Heart right ventricle (tissue), 16 donors: ENCODE measurements at regions not wholly inside any gene's neighbourhood (a gene's known extent, or its start where the extent isn't known, plus 50 kb on each side); places are given as distances from the start of the nearest gene placed in this dataset.

ENCODE experiments used
- ATAC-seq, 8 donors: fragments of 200-7000 bp; cut with Tn5 transposase; one replicate each; pipeline ENCODE4 v1.9.1; 2020; ENCODE audit warnings: mild to moderate bottlenecking in 8 of 8, moderate library complexity in 8 of 8, moderate number of reproducible peaks in 1 of 8
- DNase-seq, 2 donors: peaks; one replicate each; pipeline ENCODE4 v3.0.0-alpha.2; 2020
- H3K27ac ChIP-seq, 10 donors: fragments of 200-600 bp; sonication (generic) in 2 of 10; one replicate each; pipeline versions ENCODE4 v1.5.0 to v1.8.0; 2020 to 2022; ENCODE audit warnings: mild to moderate bottlenecking in 3 of 10
- H3K27me3 ChIP-seq, 7 donors: fragments of 200-600 bp; one replicate each; pipeline ENCODE4 v1.8.0; 2021 to 2022; ENCODE audit warnings: mild to moderate bottlenecking in 2 of 7
- H3K36me3 ChIP-seq, 9 donors: fragments of 200-600 bp; sonication (generic) in 1 of 9; one replicate each; pipeline versions ENCODE4 v1.5.0 to v1.8.0; 2020 to 2022; ENCODE audit warnings: mild to moderate bottlenecking in 2 of 9
- H3K4me1 ChIP-seq, 9 donors: fragments of 200-600 bp; sonication (generic) in 1 of 9; one replicate each; pipeline versions ENCODE4 v1.5.0 to v1.8.0; 2020 to 2022; ENCODE audit warnings: mild to moderate bottlenecking in 4 of 9
- H3K4me3 ChIP-seq, 10 donors: fragments of 200-600 bp; sonication (generic) in 2 of 10; one replicate each; pipeline versions ENCODE4 v1.5.0 to v1.8.0; 2020 to 2022; ENCODE audit warnings: mild to moderate bottlenecking in 7 of 10, moderate library complexity in 2 of 10
- H3K9me3 ChIP-seq, 11 donors: fragments of 200-600 bp in 10 of 11; sonication (generic) in 2 of 11; one replicate each; pipeline versions ENCODE4 v1.5.0 to v1.8.0; 2013 to 2022; ENCODE audit warnings: mild to moderate bottlenecking in 2 of 11, control low read depth in 1 of 11, moderate library complexity in 1 of 11
- WGBS, 2 donors: extraction: QIAGEN DNeasy Blood & Tissue Kit; methylation state at CpG; one replicate each; pipeline ENCODE4 v1.1.7; 2013; ENCODE audit warnings: inconsistent platforms in 1 of 2; 5-methylcytosine and 5-hydroxymethylcytosine counted together
- intact Hi-C, 10 donors: fragments of 100-400 bp; cut with DNase I; formaldehyde crosslinking; loops; one replicate each; pipeline versions ENCODE4 v1.11.1 to v1.14.2; 2022
- TF ChIP-seq, protein P1 (sequence below), 9 donors: fragments of 200-600 bp; sonication (generic) in 2 of 9; IDR thresholded peaks; one replicate each; pipeline versions ENCODE4 v1.5.0 to v1.8.0; 2021 to 2022; ENCODE audit warnings: antibody characterized with exemption in 9 of 9, mild to moderate bottlenecking in 5 of 9, moderate library complexity in 1 of 9
- donor health status: Arrhythmogenic right ventricular cardiomyopathy.
- donor health status: ischemic (EF 13 %, LVEDD 7.1; RV severe dilation, severe dysfunction).
- donor health status: healthy with polysubstance abuse.
- donor health status: DM: no; HTN: yes; CAD: no.
- donor health status: DM: no; HTN: no; CAD: no.
- donor health status: ischemic (EF 25% LVEDD 6.9; RV normal size, moderate dysfunction).
- donor health status: ischemic (EF 25% LVEDD 5.7; RV mildly dilated, moderate dysfunction).
- donor health status: healthy.
- donor health status: DM: yes; HTN: yes; CAD: no.
- donor health status: Ischemic cardiomyopathy.
- donor health status: ischemic (EF 35%, LVEDD 5.7; RV mildly dilated, moderate dysfunction).
- donor health status: nonischemic (EF 11% LVEDD 7.7; RV severe dilation, severe dysfunction).
- donor health status: DM: yes; HTN: yes; CAD: no.
- donor health status: PGD.
- donor health status: ischemic (EF 29% LVEDD 5.4; RV normal size, mild dysfunction).
- donor health status: nonischemic (EF 23%, LVEDD 6.1; RV moderate dilation, normal function).

DNA sequence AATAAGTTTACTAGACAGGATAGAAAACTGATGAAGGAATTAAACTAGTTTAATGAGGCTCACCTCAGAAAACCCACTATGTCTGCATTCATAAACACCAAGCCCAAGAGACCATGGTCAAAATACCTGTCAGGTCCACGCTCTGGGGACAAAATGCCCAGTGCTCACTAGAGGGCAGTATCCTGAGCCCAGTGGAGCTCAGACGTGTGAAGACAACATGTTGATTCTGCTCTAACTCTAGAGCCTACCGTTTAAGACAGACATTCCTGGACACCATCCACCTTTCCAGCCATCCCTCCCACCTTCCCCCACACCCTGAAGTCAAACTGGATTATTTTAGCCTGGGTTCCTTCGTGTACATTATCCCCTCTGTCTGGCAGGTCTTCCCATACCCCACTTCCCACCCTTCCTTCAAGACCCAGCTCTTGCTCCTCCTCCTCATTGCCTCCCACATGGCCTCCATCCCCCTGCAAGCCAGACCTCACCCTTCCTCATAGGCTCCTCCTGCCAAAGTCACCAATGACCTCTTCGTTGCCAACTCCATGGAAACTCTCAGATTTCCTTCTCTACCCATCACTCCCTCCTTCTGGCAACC, 142.3 kb upstream of the FSTL4 start:
- WGBS, 2 donors: 24 to 26% methylated on average over 5 of the region's 5 CpGs
- H3K27ac ChIP-seq: no peak overlapping the region
- H3K9me3 ChIP-seq: no peaks in the 10 kb centered on the region
- peak in 2 of 8 donors; percentile 51 to 59 for ATAC-seq
- no peak for DNase-seq
- H3K27me3 ChIP-seq: peaks cover 0 to 36% (median 23%) of the 10 kb centered on the region in 7 donors
- intact Hi-C loops: loop anchor here in 8 of 10 donors (2.0 to 10.0 kb wide), 4 partner anchors 110 to 180 kb away; no protein-coding TSS in a partner anchor
- H3K4me3 ChIP-seq: no peak overlapping the region
- no peaks in the 10 kb centered on the region for H3K4me1 ChIP-seq
- H3K36me3 ChIP-seq: no peaks in the 10 kb centered on the region
- TF ChIP-seq, protein P1, sequence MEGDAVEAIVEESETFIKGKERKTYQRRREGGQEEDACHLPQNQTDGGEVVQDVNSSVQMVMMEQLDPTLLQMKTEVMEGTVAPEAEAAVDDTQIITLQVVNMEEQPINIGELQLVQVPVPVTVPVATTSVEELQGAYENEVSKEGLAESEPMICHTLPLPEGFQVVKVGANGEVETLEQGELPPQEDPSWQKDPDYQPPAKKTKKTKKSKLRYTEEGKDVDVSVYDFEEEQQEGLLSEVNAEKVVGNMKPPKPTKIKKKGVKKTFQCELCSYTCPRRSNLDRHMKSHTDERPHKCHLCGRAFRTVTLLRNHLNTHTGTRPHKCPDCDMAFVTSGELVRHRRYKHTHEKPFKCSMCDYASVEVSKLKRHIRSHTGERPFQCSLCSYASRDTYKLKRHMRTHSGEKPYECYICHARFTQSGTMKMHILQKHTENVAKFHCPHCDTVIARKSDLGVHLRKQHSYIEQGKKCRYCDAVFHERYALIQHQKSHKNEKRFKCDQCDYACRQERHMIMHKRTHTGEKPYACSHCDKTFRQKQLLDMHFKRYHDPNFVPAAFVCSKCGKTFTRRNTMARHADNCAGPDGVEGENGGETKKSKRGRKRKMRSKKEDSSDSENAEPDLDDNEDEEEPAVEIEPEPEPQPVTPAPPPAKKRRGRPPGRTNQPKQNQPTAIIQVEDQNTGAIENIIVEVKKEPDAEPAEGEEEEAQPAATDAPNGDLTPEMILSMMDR (IDR thresholded peaks at IDR 0.05): peak in 8 of 9 donors; percentile 17 to 66 (median 60)

DNA sequence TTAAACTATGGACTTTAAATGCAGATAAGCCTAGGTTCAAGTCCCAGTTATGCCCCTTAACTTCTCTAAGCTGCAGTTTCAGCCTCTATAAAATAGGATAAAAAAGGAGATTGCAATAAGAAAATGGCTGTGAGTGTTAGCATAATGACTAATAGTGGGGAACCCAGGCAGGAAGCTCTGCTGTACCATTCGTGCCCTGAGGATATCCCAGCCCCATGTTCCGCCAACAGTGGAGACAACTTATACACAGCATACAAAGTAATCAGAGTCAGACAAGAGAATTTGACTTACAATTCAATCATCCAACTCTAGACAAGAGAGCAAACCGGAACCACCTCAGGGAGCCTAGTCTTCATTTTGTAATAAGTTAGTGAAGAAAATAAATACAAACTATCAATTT, 141.5 kb upstream of the FSTL4 start:
- TF ChIP-seq, protein P1 (IDR thresholded peaks at IDR 0.05): no peak
- 71 to 81% methylated on average over 3 of the region's 3 CpGs for WGBS, 2 donors
- intact Hi-C loops: loop anchor here in 6 of 10 donors (2.0 to 10.0 kb wide), 3 partner anchors 111 to 181 kb away; no protein-coding TSS in a partner anchor

DNA sequence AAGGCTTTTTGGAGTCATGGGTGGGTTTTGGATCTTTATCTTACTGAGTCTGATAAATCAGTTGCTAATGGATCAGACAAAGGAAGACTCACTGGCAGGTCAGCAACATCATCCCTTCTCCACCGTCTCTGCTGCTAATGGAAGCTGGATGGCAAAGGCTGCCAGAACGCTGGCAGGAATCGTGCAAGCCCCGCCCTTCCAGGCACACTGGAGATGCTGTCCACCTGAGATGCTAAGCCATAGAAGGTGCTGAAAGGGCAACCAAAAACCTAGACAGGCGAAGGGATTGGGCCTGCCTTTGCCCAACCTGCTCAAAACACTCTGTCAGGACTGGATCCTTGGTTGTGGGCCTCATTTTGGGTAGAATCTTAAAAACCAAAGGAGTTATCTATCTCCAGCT, 139.5 kb upstream of the FSTL4 start:
- DNase-seq (no peak), ATAC-seq (no peak)
- no peaks in the 10 kb centered on the region for H3K36me3 ChIP-seq
- peaks cover 0 to 2% (median 0%) of the 10 kb centered on the region in 11 donors for H3K9me3 ChIP-seq
- H3K27me3 ChIP-seq: peaks cover 0 to 23% (median 15%) of the 10 kb centered on the region in 7 donors
- H3K4me1 ChIP-seq: no peaks in the 10 kb centered on the region
- 75 to 79% methylated on average over 5 of the region's 5 CpGs for WGBS, 2 donors
- no peak overlapping the region for H3K27ac ChIP-seq
- H3K4me3 ChIP-seq: no peak overlapping the region
- intact Hi-C loops: loop anchor here in 5 of 10 donors (10.0 kb wide), 2 partner anchors 113 to 183 kb away; no protein-coding TSS in a partner anchor
- TF ChIP-seq, protein P1 (IDR thresholded peaks at IDR 0.05): no peak

More for the DNA sequence above, 141.5 kb upstream of the FSTL4 start:
- H3K4me3 ChIP-seq: no peak overlapping the region
- ATAC-seq: no peak
- no peak overlapping the region for H3K27ac ChIP-seq
- H3K27me3 ChIP-seq: peaks cover 0 to 33% (median 23%) of the 10 kb centered on the region in 7 donors
- no peaks in the 10 kb centered on the region for H3K36me3 ChIP-seq
- DNase-seq: no peak
- H3K4me1 ChIP-seq: no peaks in the 10 kb centered on the region
- H3K9me3 ChIP-seq: no peaks in the 10 kb centered on the region

DNA sequence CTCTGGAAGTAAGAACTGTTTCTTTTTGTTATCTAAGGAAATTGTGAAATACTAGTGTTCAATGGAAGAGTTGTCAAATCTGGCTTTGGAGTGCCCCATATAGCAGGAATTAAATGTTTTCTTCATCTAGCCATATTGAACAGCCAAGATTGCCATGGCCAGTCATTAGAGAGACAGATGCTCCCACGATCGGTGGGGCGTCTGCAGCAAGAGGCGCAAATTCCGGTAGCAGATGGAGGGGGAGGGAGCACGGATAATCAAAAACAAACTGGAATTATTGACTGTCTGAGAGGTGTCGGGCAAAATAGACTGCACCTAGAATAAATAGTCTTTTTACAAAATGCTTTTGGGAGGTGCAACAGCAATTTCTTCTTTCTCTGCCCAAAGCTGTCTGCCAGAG, 139.1 kb upstream of the FSTL4 start:
- H3K4me1 ChIP-seq: no peaks in the 10 kb centered on the region
- no peak overlapping the region for H3K4me3 ChIP-seq
- peaks cover 0 to 2% (median 0%) of the 10 kb centered on the region in 11 donors for H3K9me3 ChIP-seq
- TF ChIP-seq, protein P1 (IDR thresholded peaks at IDR 0.05): no peak
- intact Hi-C loops: loop anchor here in 5 of 10 donors (10.0 kb wide), 2 partner anchors 113 to 183 kb away; no protein-coding TSS in a partner anchor
- 82 to 86% methylated on average over 7 of the region's 7 CpGs for WGBS, 2 donors
- ATAC-seq: no peak
- no peak for DNase-seq
- H3K36me3 ChIP-seq: no peaks in the 10 kb centered on the region
- H3K27me3 ChIP-seq: peaks cover 0 to 19% (median 12%) of the 10 kb centered on the region in 7 donors
- no peak overlapping the region for H3K27ac ChIP-seq
